Panc1 (cell line): ENCODE measurements at regions not wholly inside any gene's neighbourhood (a gene's known extent, or its start where the extent isn't known, plus 50 kb on each side); places are given as distances from the start of the nearest gene placed in this dataset.

Source experiments
- POLR2AphosphoS5 ChIP-seq: IDR thresholded peaks from 2 replicates; pipeline ENCODE4 v1.6.1; 2012; ENCODE audit warnings: mild to moderate bottlenecking, low read depth, low read length, moderate library complexity
- SIN3A ChIP-seq: IDR thresholded peaks from 2 replicates; pipeline ENCODE4 v1.6.1; 2012; ENCODE audit warnings: low read depth, mild to moderate bottlenecking, low read length, moderate library complexity, borderline replicate concordance; ENCODE audit not compliant: insufficient read depth
- TF ChIP-seq, protein P1 (sequence below): fragments of 450-650 bp; IDR thresholded peaks from 2 replicates; pipeline ENCODE4 v1.5.1; 2017; ENCODE audit warnings: mild to moderate bottlenecking

GRCh38 chr6:155970876-155971708 is 515.5 kb upstream of the NOX3 start:
- TF ChIP-seq, protein P1, sequence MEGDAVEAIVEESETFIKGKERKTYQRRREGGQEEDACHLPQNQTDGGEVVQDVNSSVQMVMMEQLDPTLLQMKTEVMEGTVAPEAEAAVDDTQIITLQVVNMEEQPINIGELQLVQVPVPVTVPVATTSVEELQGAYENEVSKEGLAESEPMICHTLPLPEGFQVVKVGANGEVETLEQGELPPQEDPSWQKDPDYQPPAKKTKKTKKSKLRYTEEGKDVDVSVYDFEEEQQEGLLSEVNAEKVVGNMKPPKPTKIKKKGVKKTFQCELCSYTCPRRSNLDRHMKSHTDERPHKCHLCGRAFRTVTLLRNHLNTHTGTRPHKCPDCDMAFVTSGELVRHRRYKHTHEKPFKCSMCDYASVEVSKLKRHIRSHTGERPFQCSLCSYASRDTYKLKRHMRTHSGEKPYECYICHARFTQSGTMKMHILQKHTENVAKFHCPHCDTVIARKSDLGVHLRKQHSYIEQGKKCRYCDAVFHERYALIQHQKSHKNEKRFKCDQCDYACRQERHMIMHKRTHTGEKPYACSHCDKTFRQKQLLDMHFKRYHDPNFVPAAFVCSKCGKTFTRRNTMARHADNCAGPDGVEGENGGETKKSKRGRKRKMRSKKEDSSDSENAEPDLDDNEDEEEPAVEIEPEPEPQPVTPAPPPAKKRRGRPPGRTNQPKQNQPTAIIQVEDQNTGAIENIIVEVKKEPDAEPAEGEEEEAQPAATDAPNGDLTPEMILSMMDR: no peak
- TF ChIP-seq POLR2AphosphoS5 (no peak), SIN3A (no peak)
